ENCODE measurements at regions not wholly inside any gene's neighbourhood (a gene's known extent, or its start where the extent isn't known, plus 50 kb on each side); places are given as distances from the start of the nearest gene placed in this dataset.
"Not testable (repeated sequence)": the region's sequence is repeated elsewhere in the genome, so short reads cannot be mapped to it uniquely, and the experiment has no call there.

- not testable (repeated sequence) for DNase-seq
Observed at GRCh38 chr2:14506955-14507354, 125.6 kb upstream of the LRATD1 start.

GRCh38 chr2:14511541-14511940 lies 121.0 kb upstream of the LRATD1 start:
- DNase-seq: no peak

GRCh38 chr2:14513903-14514302 lies 118.6 kb upstream of the LRATD1 start:
- no peak for DNase-seq

GRCh38 chr2:14516844-14517243 lies 115.7 kb upstream of the LRATD1 start:
- DNase-seq: no peak

- no peak for DNase-seq
Observed at GRCh38 chr2:14517731-14518130, 114.8 kb upstream of the LRATD1 start.

- DNase-seq: no peak
Observed at GRCh38 chr2:14520385-14520945, 112.1 kb upstream of the LRATD1 start.

GRCh38 chr2:14524041-14524802 lies 108.3 kb upstream of the LRATD1 start:
- no peak for DNase-seq

- DNase-seq: no peak
Observed at GRCh38 chr2:14524803-14525080, 107.8 kb upstream of the LRATD1 start.

- DNase-seq: no peak
Observed at GRCh38 chr2:14530506-14530905, 102.0 kb upstream of the LRATD1 start.

GRCh38 chr2:14533131-14533757 lies 99.3 kb upstream of the LRATD1 start:
- no peak for DNase-seq

- no peak for DNase-seq
Observed at GRCh38 chr2:14535156-14535555, 97.4 kb upstream of the LRATD1 start.

GRCh38 chr2:14536976-14537375 lies 95.5 kb upstream of the LRATD1 start:
- no peak for DNase-seq

GRCh38 chr2:14540015-14540414 lies 92.5 kb upstream of the LRATD1 start:
- DNase-seq: no peak

- no peak for DNase-seq
Observed at GRCh38 chr2:14543284-14543683, 89.2 kb upstream of the LRATD1 start.

GRCh38 chr2:14544247-14544646 lies 88.3 kb upstream of the LRATD1 start:
- DNase-seq: no peak

- DNase-seq: no peak
Observed at GRCh38 chr2:14547830-14548229, 84.7 kb upstream of the LRATD1 start.

- DNase-seq: no peak
Observed at GRCh38 chr2:14550658-14551057, 81.9 kb upstream of the LRATD1 start.

- DNase-seq: no peak
Observed at GRCh38 chr2:14551069-14551468, 81.4 kb upstream of the LRATD1 start.

GRCh38 chr2:14552286-14552685 lies 80.2 kb upstream of the LRATD1 start:
- DNase-seq: no peak

- DNase-seq: no peak
Observed at GRCh38 chr2:14552818-14553217, 79.7 kb upstream of the LRATD1 start.

- DNase-seq: no peak
Observed at GRCh38 chr2:14554849-14555545, 77.5 kb upstream of the LRATD1 start.

GRCh38 chr2:14557111-14557510 lies 75.4 kb upstream of the LRATD1 start:
- no peak for DNase-seq

- no peak for DNase-seq
Observed at GRCh38 chr2:14557916-14558315, 74.6 kb upstream of the LRATD1 start.

GRCh38 chr2:14558335-14558919 lies 74.1 kb upstream of the LRATD1 start:
- no peak for DNase-seq
